MM.1S (cell line): ENCODE measurements at regions not wholly inside any gene's neighbourhood (a gene's known extent, or its start where the extent isn't known, plus 50 kb on each side); places are given as distances from the start of the nearest gene placed in this dataset.

Experiments
- DNase-seq: peaks from one replicate; pipeline ENCODE4 v3.0.0-alpha.2; 2015
- H2AFZ ChIP-seq: fragments of 300-600 bp; sonication (generic); 2 replicates; pipeline ENCODE4 v1.6.0; 2016; ENCODE audit warnings: antibody characterized with exemption, low read length
- H3F3A ChIP-seq: fragments of 300-600 bp; sonication (generic); 2 replicates; pipeline ENCODE4 v1.6.1; 2016; ENCODE audit warnings: mild to moderate bottlenecking, antibody characterized with exemption, low read length, moderate library complexity, mixed read lengths; ENCODE audit not compliant: insufficient read depth
- H3K27ac ChIP-seq: fragments of 300-600 bp; sonication (generic); 2 replicates; pipeline ENCODE4 v1.5.1; 2016; ENCODE audit warnings: mild to moderate bottlenecking, low read length
- H3K27me3 ChIP-seq: fragments of 300-600 bp; sonication (generic); replicated peaks from 2 replicates; pipeline ENCODE4 v1.6.0; 2016; ENCODE audit warnings: low read length; ENCODE audit not compliant: insufficient read depth
- H3K36me3 ChIP-seq: fragments of 300-600 bp; sonication (generic); replicated peaks from 2 replicates; pipeline ENCODE4 v1.6.1; 2016; ENCODE audit warnings: mild to moderate bottlenecking, low read length, mixed read lengths; ENCODE audit not compliant: insufficient read depth
- H3K4me1 ChIP-seq: fragments of 300-600 bp; sonication (generic); 2 replicates; pipeline ENCODE4 v1.6.1; 2016; ENCODE audit warnings: low read length, mixed read lengths
- H3K4me2 ChIP-seq: fragments of 300-600 bp; sonication (generic); 2 replicates; pipeline ENCODE4 v1.6.0; 2016; ENCODE audit warnings: low read depth, low read length
- H3K4me3 ChIP-seq: fragments of 300-600 bp; sonication (generic); 2 replicates; pipeline ENCODE4 v1.5.1; 2016; ENCODE audit warnings: low read length, mixed read lengths
- H3K79me2 ChIP-seq: fragments of 300-600 bp; sonication (generic); 2 replicates; pipeline ENCODE4 v1.6.1; 2016; ENCODE audit warnings: mixed run types, low read length, mixed read lengths
- H3K9ac ChIP-seq: fragments of 300-600 bp; sonication (generic); 2 replicates; pipeline ENCODE4 v1.6.1; 2016; ENCODE audit warnings: low read length, mixed read lengths
- H3K9me2 ChIP-seq: fragments of 300-600 bp; sonication (generic); replicated peaks from 2 replicates; pipeline ENCODE4 v1.6.1; 2016; ENCODE audit warnings: mild to moderate bottlenecking, low read length, mixed read lengths; ENCODE audit not compliant: insufficient read depth
- H3K9me3 ChIP-seq: fragments of 300-600 bp; sonication (generic); replicated peaks from 2 replicates; pipeline ENCODE4 v1.6.1; 2016; ENCODE audit warnings: mild to moderate bottlenecking, low read length, mixed read lengths; ENCODE audit not compliant: insufficient read depth
- H4K20me1 ChIP-seq: fragments of 300-600 bp; sonication (generic); 2 replicates; pipeline ENCODE4 v1.6.1; 2016; ENCODE audit warnings: mild to moderate bottlenecking, low read length, moderate library complexity, mixed read lengths; ENCODE audit not compliant: insufficient read depth
- EZH2 ChIP-seq: fragments of 300-600 bp; sonication (generic); optimal IDR thresholded peaks from 2 replicates; pipeline ENCODE3; 2017; ENCODE audit warnings: low read depth, mild to moderate bottlenecking, antibody characterized with exemption, low read length, mixed read lengths
- EZH2phosphoT487 ChIP-seq: fragments of 300-600 bp; sonication (generic); IDR thresholded peaks from 2 replicates; pipeline ENCODE4 v1.6.1; 2018; ENCODE audit warnings: antibody characterized with exemption, low read length
- TF ChIP-seq, protein P1 (sequence below): fragments of 300-600 bp; sonication (generic); IDR thresholded peaks from 2 replicates; pipeline ENCODE4 v1.5.1; 2016; ENCODE audit warnings: antibody characterized with exemption, low read length, mixed read lengths

DNA sequence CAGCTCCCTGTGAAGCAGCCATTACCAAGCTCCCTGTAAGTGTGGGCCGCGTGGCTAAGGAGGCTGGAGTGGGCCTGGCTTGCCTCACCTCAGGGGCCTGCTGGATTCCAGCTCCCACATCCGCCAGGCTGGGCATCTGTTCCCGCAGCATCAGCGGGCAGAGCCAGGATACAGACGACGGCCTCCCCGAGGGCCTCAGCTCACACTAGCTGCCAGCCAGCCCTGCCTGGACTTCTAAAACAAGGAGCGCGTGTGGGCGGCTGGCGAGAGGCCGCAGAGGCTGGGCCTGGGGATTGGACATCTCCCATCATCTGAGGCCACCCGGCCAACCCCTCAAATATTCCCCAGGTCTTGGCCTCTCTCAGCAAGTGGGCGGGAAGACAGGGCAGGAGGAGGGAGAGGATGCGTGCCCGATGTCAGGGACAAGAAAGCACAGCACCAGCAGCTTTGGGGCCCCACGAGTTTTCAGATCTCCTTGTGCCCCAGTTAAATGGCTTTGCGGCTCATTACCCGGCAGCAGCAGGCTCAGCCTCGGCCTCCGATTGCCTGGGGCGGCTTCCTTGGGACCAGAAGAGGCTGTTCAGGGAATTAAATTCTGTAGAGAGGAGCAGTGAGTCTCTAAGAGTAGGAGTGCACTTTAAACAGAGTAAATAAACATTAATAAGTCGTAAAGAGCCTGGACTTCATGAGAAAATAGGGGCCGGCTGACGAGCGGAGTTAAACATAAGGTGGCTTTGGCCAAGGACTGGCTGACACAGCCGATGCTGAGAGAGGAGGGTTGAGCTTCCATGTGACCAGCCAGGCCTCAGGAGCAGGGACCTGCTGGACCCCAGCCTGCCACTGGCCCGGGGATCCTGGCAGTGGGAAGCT lies 208.9 kb upstream of the C1orf174 start:
- DNase-seq: no peak
- H3K27ac ChIP-seq: no peak overlapping the region
- H3K4me2 ChIP-seq: no peak overlapping the region
- no peak overlapping the region for H3K9ac ChIP-seq
- H3K4me3 ChIP-seq: no peak overlapping the region
- H3K9me2 ChIP-seq: no peaks in the 10 kb centered on the region
- H3K4me1 ChIP-seq: no peaks in the 10 kb centered on the region
- H4K20me1 ChIP-seq: no peaks in the 10 kb centered on the region
- no peaks in the 10 kb centered on the region for H3K79me2 ChIP-seq
- H2AFZ ChIP-seq: no peak overlapping the region
- no peaks in the 10 kb centered on the region for H3F3A ChIP-seq
- H3K9me3 ChIP-seq: no peaks in the 10 kb centered on the region
- TF ChIP-seq, protein P1, sequence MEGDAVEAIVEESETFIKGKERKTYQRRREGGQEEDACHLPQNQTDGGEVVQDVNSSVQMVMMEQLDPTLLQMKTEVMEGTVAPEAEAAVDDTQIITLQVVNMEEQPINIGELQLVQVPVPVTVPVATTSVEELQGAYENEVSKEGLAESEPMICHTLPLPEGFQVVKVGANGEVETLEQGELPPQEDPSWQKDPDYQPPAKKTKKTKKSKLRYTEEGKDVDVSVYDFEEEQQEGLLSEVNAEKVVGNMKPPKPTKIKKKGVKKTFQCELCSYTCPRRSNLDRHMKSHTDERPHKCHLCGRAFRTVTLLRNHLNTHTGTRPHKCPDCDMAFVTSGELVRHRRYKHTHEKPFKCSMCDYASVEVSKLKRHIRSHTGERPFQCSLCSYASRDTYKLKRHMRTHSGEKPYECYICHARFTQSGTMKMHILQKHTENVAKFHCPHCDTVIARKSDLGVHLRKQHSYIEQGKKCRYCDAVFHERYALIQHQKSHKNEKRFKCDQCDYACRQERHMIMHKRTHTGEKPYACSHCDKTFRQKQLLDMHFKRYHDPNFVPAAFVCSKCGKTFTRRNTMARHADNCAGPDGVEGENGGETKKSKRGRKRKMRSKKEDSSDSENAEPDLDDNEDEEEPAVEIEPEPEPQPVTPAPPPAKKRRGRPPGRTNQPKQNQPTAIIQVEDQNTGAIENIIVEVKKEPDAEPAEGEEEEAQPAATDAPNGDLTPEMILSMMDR: no peak
- TF ChIP-seq EZH2phosphoT487 (no peak), EZH2 (peak; percentile 90)
- H3K27me3 ChIP-seq: peaks cover 86% of the 10 kb centered on the region
- H3K36me3 ChIP-seq: no peaks in the 10 kb centered on the region

DNA sequence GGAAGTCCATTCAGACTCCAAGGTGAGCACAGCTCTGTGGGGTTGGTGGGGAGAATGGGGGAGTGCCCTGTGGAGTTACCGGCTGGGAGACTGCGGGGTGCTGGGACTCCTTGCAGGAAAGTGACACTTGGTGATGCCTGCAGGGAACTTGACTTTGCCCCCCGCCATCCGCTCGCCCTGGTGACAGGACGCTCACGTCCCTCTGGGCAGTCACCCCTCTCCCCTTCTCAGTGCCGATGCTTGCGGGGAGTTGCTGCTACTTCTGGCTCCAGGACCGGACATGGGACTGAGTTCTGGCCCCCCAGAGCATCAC lies 209.5 kb upstream of the C1orf174 start:
- Histone ChIP-seq H2AFZ (no peak overlapping the region), H3K4me1 (no peaks in the 10 kb centered on the region), H4K20me1 (no peaks in the 10 kb centered on the region), H3K27ac (no peak overlapping the region), H3K4me3 (no peak overlapping the region), H3K9ac (no peak overlapping the region), H3K4me2 (no peak overlapping the region), H3K9me3 (no peaks in the 10 kb centered on the region), H3K36me3 (no peaks in the 10 kb centered on the region), H3K79me2 (no peaks in the 10 kb centered on the region), H3K27me3 (peaks cover 92% of the 10 kb centered on the region), H3F3A (no peaks in the 10 kb centered on the region), H3K9me2 (no peaks in the 10 kb centered on the region)
- DNase-seq: no peak
- TF ChIP-seq EZH2 (no peak), EZH2phosphoT487 (no peak)
- TF ChIP-seq, protein P1: no peak

DNA sequence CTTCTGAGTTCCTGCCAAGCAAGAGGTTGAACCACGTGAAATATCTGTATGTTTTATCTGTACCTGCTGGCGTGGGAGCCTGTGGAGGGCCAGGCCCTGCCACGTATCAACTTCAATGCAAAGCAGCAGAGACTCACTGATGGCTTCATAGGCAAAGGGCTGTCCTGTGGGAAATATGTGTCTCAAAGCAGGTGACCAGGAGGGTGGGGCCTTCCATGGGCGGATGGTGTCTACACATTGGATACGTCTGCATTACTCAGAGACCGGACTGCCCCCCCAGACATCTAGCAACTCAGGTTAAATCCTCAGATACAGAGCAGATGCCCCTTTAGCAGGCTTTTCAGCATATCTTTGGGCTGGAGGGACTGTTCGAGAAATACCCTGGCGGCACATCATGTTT lies 210.8 kb upstream of the C1orf174 start:
- H2AFZ ChIP-seq: no peak overlapping the region
- H3K79me2 ChIP-seq: no peaks in the 10 kb centered on the region
- DNase-seq: no peak
- H3K9ac ChIP-seq: no peak overlapping the region
- H3K4me1 ChIP-seq: no peaks in the 10 kb centered on the region
- no peaks in the 10 kb centered on the region for H3K9me3 ChIP-seq
- H3K36me3 ChIP-seq: no peaks in the 10 kb centered on the region
- no peak overlapping the region for H3K4me3 ChIP-seq
- H3K4me2 ChIP-seq: no peak overlapping the region
- peaks cover 96% of the 10 kb centered on the region for H3K27me3 ChIP-seq
- no peak overlapping the region for H3K27ac ChIP-seq
- no peak for TF ChIP-seq EZH2
- TF ChIP-seq EZH2phosphoT487: no peak
- TF ChIP-seq, protein P1: no peak
- no peaks in the 10 kb centered on the region for H3F3A ChIP-seq
- no peaks in the 10 kb centered on the region for H4K20me1 ChIP-seq
- H3K9me2 ChIP-seq: no peaks in the 10 kb centered on the region
